ENCODE measurements at regions not wholly inside any gene's neighbourhood (a gene's known extent, or its start where the extent isn't known, plus 50 kb on each side); places are given as distances from the start of the nearest gene placed in this dataset.

DNA sequence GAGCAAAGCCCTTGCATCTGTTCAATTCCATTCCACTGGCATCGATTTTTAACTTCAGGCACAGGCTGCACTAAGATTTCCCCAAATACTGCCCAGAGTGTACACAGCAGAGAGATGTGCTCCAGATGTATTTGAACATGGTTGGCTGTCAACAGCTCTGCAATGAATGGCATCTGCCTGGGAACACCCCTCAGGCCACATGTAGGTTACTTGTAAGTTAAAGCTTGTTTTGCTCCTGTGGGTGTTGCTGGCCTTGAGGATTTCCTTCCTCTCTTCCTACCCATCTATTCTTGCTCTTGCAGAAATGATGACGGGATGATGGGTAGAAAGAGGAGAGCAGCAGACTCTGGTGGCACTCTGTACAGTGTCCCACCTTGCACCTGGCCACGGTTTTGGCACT lies 69.3 kb upstream of the HELT start:
- Mint-ChIP-seq H3K4me3 (no peak overlapping the region), H3K9me3 (no peaks in the 10 kb centered on the region), H3K27ac (no peak overlapping the region), H3K36me3 (no peaks in the 10 kb centered on the region), H3K27me3 (peaks cover 17% of the 10 kb centered on the region), H3K4me1 (no peaks in the 10 kb centered on the region)
- CTCF ChIA-PET = interaction anchor here (0.7 kb wide), 1 partner anchor 15 kb away, joined by 3 read pairs; no protein-coding TSS in a partner anchor
- no peak for DNase-seq

DNA sequence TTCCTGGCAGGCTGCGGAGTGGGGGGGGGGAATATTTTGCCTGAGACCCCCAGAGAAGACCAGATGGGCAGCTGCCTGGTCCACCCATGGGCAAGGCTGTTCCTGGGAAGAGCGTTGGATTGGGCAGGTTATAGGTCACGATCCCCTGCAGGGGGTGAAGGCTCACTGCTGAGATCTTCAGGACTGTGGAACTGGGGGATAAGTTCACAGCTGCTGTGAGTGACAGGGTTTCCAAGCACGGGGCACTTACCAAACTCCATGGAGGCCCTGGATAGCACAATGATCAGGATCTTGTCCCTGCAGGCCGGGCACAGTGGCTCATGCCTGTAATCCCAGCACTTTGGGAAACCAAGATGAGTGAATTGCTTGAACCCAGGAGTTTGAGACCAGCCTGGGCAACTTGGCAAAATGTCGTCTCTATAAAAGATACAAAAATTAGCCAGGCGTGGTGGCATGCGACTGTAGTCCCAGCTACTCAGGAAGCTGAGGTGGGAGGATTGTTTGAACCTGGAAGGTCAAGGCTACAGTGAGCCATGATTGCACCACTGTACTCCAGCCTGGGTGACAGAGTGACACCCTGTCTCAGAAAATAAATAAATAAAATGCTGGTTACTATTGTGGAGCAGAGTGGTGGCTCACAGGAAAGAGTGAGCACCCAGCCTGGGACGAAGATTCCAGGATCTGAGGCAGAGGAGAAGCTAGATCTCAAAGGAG lies 68.0 kb upstream of the HELT start:
- Mint-ChIP-seq H3K4me3 (no peak overlapping the region), H3K9me3 (no peaks in the 10 kb centered on the region), H3K27ac (no peak overlapping the region), H3K36me3 (no peaks in the 10 kb centered on the region), H3K4me1 (no peaks in the 10 kb centered on the region), H3K27me3 (peaks cover 22% of the 10 kb centered on the region)
- no peak for DNase-seq
- CTCF ChIA-PET = interaction anchor here (1.0 kb wide), 1 partner anchor 9 kb away, joined by 3 read pairs; no protein-coding TSS in a partner anchor

DNA sequence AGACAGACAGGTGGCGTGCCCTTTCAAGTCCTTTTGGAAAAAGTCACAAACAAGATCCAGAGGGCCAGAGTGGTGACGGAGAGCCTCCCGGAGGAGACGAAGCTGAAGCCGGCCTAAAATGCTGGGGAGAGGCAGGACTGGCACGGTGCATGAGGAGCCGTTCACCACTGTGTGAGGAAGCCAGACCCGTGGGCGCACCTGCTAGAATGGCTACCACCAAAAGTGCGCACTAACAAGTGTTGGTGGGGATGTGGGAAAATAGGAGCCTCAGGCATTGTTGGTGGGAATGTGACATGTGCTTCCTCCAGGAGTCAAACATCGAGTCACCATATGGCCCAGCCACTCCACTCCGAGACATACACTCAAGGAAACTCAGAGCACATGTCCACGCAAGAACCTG lies 67.4 kb upstream of the HELT start:
- Mint-ChIP-seq H3K4me3 (no peak overlapping the region), H3K36me3 (no peaks in the 10 kb centered on the region), H3K27me3 (peaks cover 22% of the 10 kb centered on the region), H3K4me1 (no peaks in the 10 kb centered on the region), H3K27ac (no peak overlapping the region), H3K9me3 (no peaks in the 10 kb centered on the region)
- CTCF ChIA-PET = no interaction called here
- no peak for DNase-seq

- Mint-ChIP-seq H3K9me3 (no peaks in the 10 kb centered on the region), H3K27ac (no peak overlapping the region), H3K27me3 (peaks cover 18% of the 10 kb centered on the region), H3K4me3 (no peak overlapping the region), H3K36me3 (no peaks in the 10 kb centered on the region), H3K4me1 (no peaks in the 10 kb centered on the region)
- CTCF ChIA-PET = no interaction called here
- DNase-seq = no peak
Measured at GRCh38 chr4:184951668-184952160, 66.6 kb upstream of the HELT start.

- Mint-ChIP-seq H3K27ac (no peak overlapping the region), H3K4me1 (no peaks in the 10 kb centered on the region), H3K4me3 (no peak overlapping the region), H3K9me3 (no peaks in the 10 kb centered on the region), H3K27me3 (peaks cover 24% of the 10 kb centered on the region), H3K36me3 (no peaks in the 10 kb centered on the region)
- CTCF ChIA-PET = no interaction called here
- DNase-seq = no peak
Measured at GRCh38 chr4:184952522-184952921, 65.8 kb upstream of the HELT start.

DNA sequence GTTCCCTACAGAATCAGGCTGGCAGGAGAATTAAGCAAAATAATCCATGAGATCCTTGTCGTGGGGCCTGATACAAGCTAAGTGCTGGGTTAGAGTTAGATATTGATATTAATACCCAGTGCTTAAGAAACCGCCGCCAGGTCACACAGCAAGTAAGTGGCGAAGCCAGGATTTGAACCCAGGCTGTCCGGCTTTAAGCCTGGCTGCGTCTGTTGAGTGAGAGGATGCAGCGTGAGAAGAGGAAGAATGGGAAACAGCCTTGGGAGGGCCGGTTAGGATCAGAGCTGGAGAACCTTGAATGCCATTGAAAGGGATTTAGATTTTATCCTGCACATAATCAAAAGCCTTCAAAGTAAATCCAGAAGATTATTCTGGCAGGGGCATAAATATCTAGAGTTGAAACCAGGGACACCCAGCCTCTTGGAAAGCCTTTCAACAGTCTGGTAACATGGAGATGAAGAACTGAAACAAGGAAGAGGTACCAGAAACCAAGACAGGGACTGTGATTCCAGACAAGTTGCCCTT lies 64.8 kb upstream of the HELT start:
- DNase-seq = no peak
- Mint-ChIP-seq H3K9me3 (no peaks in the 10 kb centered on the region), H3K36me3 (no peaks in the 10 kb centered on the region), H3K4me3 (no peak overlapping the region), H3K4me1 (no peaks in the 10 kb centered on the region), H3K27ac (no peak overlapping the region), H3K27me3 (peaks cover 31% of the 10 kb centered on the region)
- CTCF ChIA-PET = no interaction called here

GRCh38 chr4:184953971-184954370 lies 64.3 kb upstream of the HELT start:
- Mint-ChIP-seq H3K27me3 (peaks cover 34% of the 10 kb centered on the region), H3K4me3 (no peak overlapping the region), H3K4me1 (no peaks in the 10 kb centered on the region), H3K9me3 (no peaks in the 10 kb centered on the region), H3K36me3 (no peaks in the 10 kb centered on the region), H3K27ac (no peak overlapping the region)
- CTCF ChIA-PET = no interaction called here
- DNase-seq = no peak

DNA sequence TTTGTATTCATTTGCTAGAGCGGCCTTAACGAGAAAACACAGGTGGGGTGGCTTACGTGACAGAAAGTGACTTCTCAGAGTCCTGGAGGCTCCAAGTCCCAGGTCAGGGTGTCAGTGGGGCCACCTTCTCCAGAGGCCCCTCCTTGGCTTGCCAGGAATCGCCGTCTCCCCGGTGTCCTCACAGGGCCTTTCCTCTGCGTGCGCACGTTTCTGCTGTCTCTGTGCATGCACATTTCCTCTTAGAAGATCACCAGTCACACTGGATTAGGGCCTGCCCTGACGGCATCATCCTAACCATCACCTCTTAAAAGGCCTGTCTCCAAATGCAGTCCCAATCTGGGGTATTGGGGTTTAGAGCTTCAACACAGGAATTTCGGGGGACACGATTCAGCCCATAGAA lies 63.8 kb upstream of the HELT start:
- H3K4me3 Mint-ChIP-seq = no peak overlapping the region
- no peaks in the 10 kb centered on the region for H3K9me3 Mint-ChIP-seq
- H3K36me3 Mint-ChIP-seq = no peaks in the 10 kb centered on the region
- DNase-seq = no peak
- no peaks in the 10 kb centered on the region for H3K4me1 Mint-ChIP-seq
- peaks cover 35% of the 10 kb centered on the region for H3K27me3 Mint-ChIP-seq
- no peak overlapping the region for H3K27ac Mint-ChIP-seq
- CTCF ChIA-PET = no interaction called here

DNA sequence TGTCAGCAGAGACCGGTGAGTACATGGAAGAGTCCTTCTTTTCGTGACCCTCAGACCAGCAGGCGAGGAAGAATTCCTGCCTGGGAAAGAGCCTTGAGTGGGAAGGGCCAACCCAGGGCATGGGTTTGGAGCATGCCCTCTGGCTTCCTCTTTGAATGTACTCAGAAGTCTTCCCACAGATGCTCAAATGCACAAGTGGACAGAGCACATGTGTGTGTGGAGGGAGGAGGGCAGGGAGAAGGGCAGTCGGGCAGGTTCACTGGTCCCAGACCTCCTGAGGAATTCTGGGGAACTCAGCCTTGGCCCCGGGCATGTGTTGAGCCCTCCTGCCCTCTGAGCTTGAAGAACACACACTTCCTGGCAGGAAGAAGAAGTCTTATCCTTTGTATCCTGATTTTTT lies 63.2 kb upstream of the HELT start:
- H3K4me1 Mint-ChIP-seq = no peaks in the 10 kb centered on the region
- H3K27me3 Mint-ChIP-seq = peaks cover 38% of the 10 kb centered on the region
- H3K36me3 Mint-ChIP-seq = no peaks in the 10 kb centered on the region
- DNase-seq = no peak
- CTCF ChIA-PET = no interaction called here
- no peak overlapping the region for H3K4me3 Mint-ChIP-seq
- H3K9me3 Mint-ChIP-seq = no peaks in the 10 kb centered on the region
- H3K27ac Mint-ChIP-seq = no peak overlapping the region

DNA sequence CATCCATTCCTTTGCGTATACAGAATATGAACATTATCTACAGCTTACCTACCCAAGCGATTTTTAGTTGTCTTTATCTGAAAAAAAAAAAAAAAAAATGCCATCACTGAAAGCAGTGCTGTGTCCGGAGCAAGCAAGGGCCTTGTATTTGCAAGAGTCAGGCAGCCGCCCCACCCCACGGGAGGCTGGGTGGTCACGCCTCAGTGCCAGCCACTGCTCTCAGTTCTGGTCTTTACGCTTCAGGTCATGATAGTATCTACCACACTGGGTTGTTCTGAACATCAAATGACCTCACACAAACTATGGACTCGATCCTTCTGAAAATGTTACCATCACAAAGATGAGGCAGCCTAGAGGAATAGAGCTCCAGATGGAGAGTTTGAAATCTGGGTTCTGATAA lies 62.7 kb upstream of the HELT start:
- no peak for DNase-seq
- no peaks in the 10 kb centered on the region for H3K9me3 Mint-ChIP-seq
- CTCF ChIA-PET = no interaction called here
- H3K36me3 Mint-ChIP-seq = no peaks in the 10 kb centered on the region
- H3K4me3 Mint-ChIP-seq = no peak overlapping the region
- H3K27me3 Mint-ChIP-seq = peaks cover 38% of the 10 kb centered on the region
- H3K4me1 Mint-ChIP-seq = no peaks in the 10 kb centered on the region
- no peak overlapping the region for H3K27ac Mint-ChIP-seq

GRCh38 chr4:184957446-184958115 lies 60.7 kb upstream of the HELT start:
- no peak for DNase-seq
- Mint-ChIP-seq H3K27ac (no peak overlapping the region), H3K4me1 (no peaks in the 10 kb centered on the region), H3K9me3 (no peaks in the 10 kb centered on the region), H3K36me3 (no peaks in the 10 kb centered on the region), H3K27me3 (peaks cover 42% of the 10 kb centered on the region), H3K4me3 (no peak overlapping the region)
- CTCF ChIA-PET = no interaction called here

DNA sequence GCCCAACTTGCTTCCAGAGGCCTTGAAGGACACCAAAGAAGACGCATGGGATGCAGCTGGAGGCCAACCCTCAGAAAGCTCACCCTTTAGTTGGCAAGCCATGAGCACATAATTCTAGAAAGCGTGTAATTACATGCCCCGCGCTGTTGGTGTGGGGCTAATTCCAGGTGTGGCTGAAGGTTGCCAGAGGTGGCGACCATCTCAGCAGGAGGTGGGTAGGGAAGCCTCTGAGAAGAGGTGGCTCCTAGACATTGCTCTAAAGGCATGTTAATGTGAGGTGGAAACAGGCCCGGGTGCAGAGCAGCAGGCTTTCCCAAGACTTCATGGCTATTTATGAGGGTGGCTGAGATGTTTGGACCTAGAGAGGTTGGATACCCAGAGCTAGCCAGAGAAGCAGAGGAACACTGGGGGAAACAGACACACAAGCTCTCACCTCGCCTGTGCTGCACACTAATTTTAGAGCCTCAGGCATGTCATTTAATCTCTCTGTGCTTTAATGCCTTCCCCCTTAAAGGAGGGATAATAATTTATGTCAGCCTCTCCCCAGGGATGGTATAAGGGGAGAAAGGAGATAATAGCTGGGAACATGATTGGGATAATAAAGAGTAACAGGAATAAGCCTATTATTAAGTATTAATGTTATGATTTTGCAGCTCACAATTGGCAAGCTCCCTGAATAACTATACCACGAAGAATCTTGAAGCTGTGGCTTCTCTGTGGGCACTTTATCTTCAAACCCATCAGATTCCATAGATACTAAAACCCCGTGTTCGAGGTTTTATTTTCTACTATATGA lies 60.0 kb upstream of the HELT start:
- Mint-ChIP-seq H3K4me3 (no peak overlapping the region), H3K27me3 (peaks cover 41% of the 10 kb centered on the region), H3K4me1 (no peaks in the 10 kb centered on the region), H3K9me3 (no peaks in the 10 kb centered on the region), H3K27ac (no peak overlapping the region), H3K36me3 (no peaks in the 10 kb centered on the region)
- CTCF ChIA-PET = interaction anchor here (0.9 kb wide), 1 partner anchor 8 kb away, joined by 3 read pairs; no protein-coding TSS in a partner anchor
- no peak for DNase-seq

DNA sequence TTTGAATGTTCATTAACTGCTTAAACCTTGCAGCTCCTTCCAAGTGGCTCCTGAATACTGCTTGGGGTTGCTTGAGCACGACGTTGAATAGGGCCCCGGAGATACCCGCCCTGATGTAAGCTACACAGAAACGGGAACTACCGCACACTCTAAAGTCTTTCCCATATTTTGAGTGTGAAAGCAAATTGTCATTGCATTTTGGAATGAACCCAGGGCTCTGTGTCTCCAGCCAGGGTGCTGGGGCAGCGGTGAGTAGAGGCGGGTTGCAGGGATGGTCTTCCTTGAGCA lies 59.4 kb upstream of the HELT start:
- H3K27me3 Mint-ChIP-seq = peaks cover 38% of the 10 kb centered on the region
- H3K9me3 Mint-ChIP-seq = no peaks in the 10 kb centered on the region
- no peaks in the 10 kb centered on the region for H3K4me1 Mint-ChIP-seq
- no peak overlapping the region for H3K27ac Mint-ChIP-seq
- no peaks in the 10 kb centered on the region for H3K36me3 Mint-ChIP-seq
- no peak for DNase-seq
- H3K4me3 Mint-ChIP-seq = no peak overlapping the region
- CTCF ChIA-PET = interaction anchor here (0.9 kb wide), 1 partner anchor 9 kb away, joined by 3 read pairs; no protein-coding TSS in a partner anchor

- CTCF ChIA-PET = interaction anchor here (0.9 kb wide), 1 partner anchor 9 kb away, joined by 3 read pairs; no protein-coding TSS in a partner anchor
- Mint-ChIP-seq H3K27me3 (peaks cover 38% of the 10 kb centered on the region), H3K4me3 (no peak overlapping the region), H3K36me3 (no peaks in the 10 kb centered on the region), H3K9me3 (no peaks in the 10 kb centered on the region), H3K4me1 (no peaks in the 10 kb centered on the region), H3K27ac (no peak overlapping the region)
- DNase-seq = no peak
Measured at GRCh38 chr4:184959309-184959708, 59.0 kb upstream of the HELT start.
